GM12878 (cell line): ENCODE measurements at regions not wholly inside any gene's neighbourhood (a gene's known extent, or its start where the extent isn't known, plus 50 kb on each side); places are given as distances from the start of the nearest gene placed in this dataset.

Experiments used
- ATAC-seq: fragments of 200-7000 bp; cut with Tn5 transposase; 3 replicates; pipeline ENCODE4 v1.9.1; 2020; ENCODE audit warnings: mild to moderate bottlenecking, moderate library complexity
- BruUV-seq: library from RNA; stranded (reverse); fragments of 400-500 nt; replicated peaks from 2 replicates; lab custom pipeline; 2021; lab: Mats Ljungman, UMichigan
- CTCF ChIA-PET: fragments of 300-600 bp; sonication (Branson Sonifier 250); formaldehyde crosslinking; extraction: SDS; loops from one replicate; lab custom pipeline; 2021; ENCODE audit warnings: inconsistent platforms; lab: Yijun Ruan, JAX
- POLR2A ChIA-PET: fragments of 350-600 bp; formaldehyde crosslinking; extraction: SDS; loops from one replicate; lab custom pipeline; 2021; ENCODE audit warnings: inconsistent platforms; lab: Charles Lee
- RAD21 ChIA-PET: fragments of 300-600 bp; sonication (Branson Sonifier 250); formaldehyde crosslinking; loops from one replicate; lab custom pipeline; 2023; ENCODE audit warnings: antibody characterized with exemption; ENCODE audit not compliant: unreplicated experiment; lab: Charles Lee
- SMC1A ChIA-PET: fragments of 300-600 bp; sonication (Branson Sonifier 250); formaldehyde crosslinking; loops from one replicate; lab custom pipeline; 2023; ENCODE audit not compliant: unreplicated experiment, uncharacterized antibody; lab: Charles Lee
- DNase-seq: peaks from one replicate; pipeline ENCODE4 v3.0.0-alpha.2; 2011; ENCODE audit warnings: low read depth, low spot score
- FAIRE-seq: peaks from 3 replicates; lab custom pipeline; 2011; peaks lifted over from hg19 to GRCh38; lab: Jason Lieb, UNC
- H2AFZ ChIP-seq: 2 replicates; pipeline ENCODE4 v1.6.0; 2011; ENCODE audit warnings: low read depth, low read length, control low read depth; ENCODE audit not compliant: control insufficient read depth
- H3K27ac ChIP-seq: 2 replicates; pipeline ENCODE4 v1.5.1; 2011; ENCODE audit warnings: control low read depth; ENCODE audit not compliant: control insufficient read depth, insufficient read depth
- H3K27me3 ChIP-seq, 2 experiments: replicated peaks in 1 of 2; 2 replicates each; pipeline versions ENCODE4 v1.6.0 to v1.6.1; 2011; ENCODE audit warnings: low read length in 1 of 2; ENCODE audit not compliant: control insufficient read depth in 2 of 2, insufficient read depth in 2 of 2
- H3K36me3 ChIP-seq, 2 experiments: 2 replicates each; pipeline ENCODE4 v1.5.1; 2011; ENCODE audit warnings: low read length in 1 of 2; ENCODE audit not compliant: control insufficient read depth in 2 of 2, insufficient read depth in 2 of 2
- H3K4me1 ChIP-seq: 2 replicates; pipeline ENCODE4 v1.6.1; 2011; ENCODE audit warnings: mild to moderate bottlenecking, low read length, moderate library complexity, mixed read lengths; ENCODE audit not compliant: control insufficient read depth, insufficient read depth
- H3K4me2 ChIP-seq: 2 replicates; pipeline ENCODE4 v1.6.0; 2011; ENCODE audit warnings: control low read depth; ENCODE audit not compliant: control insufficient read depth, insufficient read depth
- H3K4me3 ChIP-seq: fragments of 200-600 bp; sonication (generic); 2 replicates; pipeline ENCODE4 v1.5.1; 2016
- H3K79me2 ChIP-seq: 2 replicates; pipeline ENCODE4 v1.6.0; 2011; ENCODE audit warnings: low read length; ENCODE audit not compliant: control insufficient read depth, insufficient read depth
- H3K9ac ChIP-seq: 2 replicates; pipeline ENCODE4 v1.8.0; 2011; ENCODE audit warnings: low read length, control low read depth, mixed read lengths; ENCODE audit not compliant: control insufficient read depth, insufficient read depth
- H3K9me3 ChIP-seq: replicated peaks from 3 replicates; pipeline ENCODE4 v1.5.1; 2011; ENCODE audit warnings: mild to moderate bottlenecking, low read length; ENCODE audit not compliant: control insufficient read depth, insufficient read depth
- H4K20me1 ChIP-seq: 2 replicates; pipeline ENCODE4 v1.6.0; 2011; ENCODE audit not compliant: control insufficient read depth, insufficient read depth
- BCL3 ChIP-seq: IDR thresholded peaks from 2 replicates; pipeline ENCODE4 v1.6.1; 2011; ENCODE audit warnings: borderline replicate concordance, low read depth, mild to moderate bottlenecking, moderate library complexity, low read length; ENCODE audit not compliant: insufficient read depth, poor library complexity, severe bottlenecking
- BRCA1 ChIP-seq: IDR thresholded peaks from 2 replicates; pipeline ENCODE4 v1.6.1; 2011; ENCODE audit warnings: low read depth, low read length, improper control_type of control experiment
- CBFB ChIP-seq: IDR thresholded peaks from 2 replicates; pipeline ENCODE4 v1.6.1; 2016; ENCODE audit warnings: antibody characterized with exemption, low read depth
- EP300 ChIP-seq, 2 experiments: fragments of 150-350 bp in 1 of 2; IDR thresholded peaks; 2 replicates each; pipeline ENCODE4 v1.6.1; 2011 to 2012; ENCODE audit warnings: low read depth in 2 of 2, low read length in 2 of 2, borderline replicate concordance in 1 of 2, improper control_type of control experiment in 1 of 2, inconsistent platforms in 1 of 2; ENCODE audit not compliant: control insufficient read depth in 1 of 2
- FOXK2 ChIP-seq: fragments of 450-650 bp; IDR thresholded peaks from 2 replicates; pipeline ENCODE4 v1.6.1; 2017; ENCODE audit warnings: mild to moderate bottlenecking, moderate library complexity
- HDAC6 ChIP-seq: fragments of 200-600 bp; sonication (generic); IDR thresholded peaks from one replicate; pipeline ENCODE4 v1.8.0; 2017; ENCODE audit warnings: antibody characterized with exemption; ENCODE audit not compliant: unreplicated experiment
- MTA3 ChIP-seq: IDR thresholded peaks from 2 replicates; pipeline ENCODE4 v1.6.1; 2012; ENCODE audit warnings: low read length, inconsistent platforms, borderline replicate concordance
- SREBF1 ChIP-seq: IDR thresholded peaks from 2 replicates; pipeline ENCODE4 v1.6.1; 2012; ENCODE audit warnings: mild to moderate bottlenecking, low read length
- ZBED1 ChIP-seq: IDR thresholded peaks from 2 replicates; pipeline ENCODE4 v1.6.1; 2016; ENCODE audit warnings: borderline replicate concordance
- ZNF217 ChIP-seq: fragments of 450-650 bp; IDR thresholded peaks from 2 replicates; pipeline ENCODE4 v1.6.1; 2017; ENCODE audit warnings: antibody characterized with exemption, mild to moderate bottlenecking
- WGBS: methylation state at CpG from one replicate; pipeline ENCODE4 v1.1.6; 2016; ENCODE audit warnings: low lambda C conversion rate; ENCODE audit not compliant: insufficient replicate concordance, insufficient coverage; ENCODE audit errors: missing lambda C conversion rate; 5-methylcytosine and 5-hydroxymethylcytosine counted together
- in situ Hi-C: fragments of 300-500 bp; cut with MboI; formaldehyde crosslinking; loops from 9 replicates; pipeline ENCODE4 v1.14.3; 2018; ENCODE audit warnings: mixed read lengths
- intact Hi-C: fragments of 100-400 bp; cut with micrococcal nuclease; formaldehyde crosslinking; loops from one replicate; pipeline ENCODE4 v1.14.2; 2022; ENCODE audit not compliant: unreplicated experiment

DNA sequence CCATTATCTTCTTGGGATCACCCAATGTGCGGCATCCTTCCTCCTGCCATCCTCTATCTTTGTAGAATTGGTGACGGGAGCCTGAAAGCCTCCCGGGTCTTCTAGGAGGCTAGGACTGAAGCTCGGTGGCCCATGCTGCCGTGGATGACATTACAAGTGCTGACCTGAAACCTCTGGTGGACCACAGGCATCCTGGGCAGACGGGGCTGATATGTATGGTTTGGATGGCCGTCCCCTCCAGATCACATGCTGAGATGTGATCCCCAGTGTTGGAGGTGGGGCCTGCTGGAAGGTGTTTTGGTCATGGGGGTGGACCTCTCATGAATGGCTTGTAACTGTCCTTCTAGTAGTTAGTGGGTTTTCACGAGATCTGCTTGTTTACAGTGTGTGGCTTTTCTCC, 1525.8 kb downstream of the BRD1 start:
- no peaks in the 10 kb centered on the region; the same call in 2 of the 3 replicates for H3K9me3 ChIP-seq
- no peak overlapping the region for H3K27ac ChIP-seq
- 6% methylated on average over 8 of the region's 8 CpGs for WGBS
- no peak overlapping the region for H3K4me3 ChIP-seq
- ChIA-PET POLR2A (no interaction called here), SMC1A (no interaction called here), CTCF (interaction anchor here (0.7 kb wide), 1 partner anchor 10 kb away, joined by 3 read pairs; no protein-coding TSS in a partner anchor)
- DNase-seq (no peak), ATAC-seq (no peak), FAIRE-seq (no peak)
- H4K20me1 ChIP-seq: no peaks in the 10 kb centered on the region
- in situ Hi-C loops: no loop called here
- no peaks in the 10 kb centered on the region for H3K36me3 ChIP-seq
- H3K9ac ChIP-seq: no peak overlapping the region
- no peaks in the 10 kb centered on the region for H3K79me2 ChIP-seq
- no peaks in the 10 kb centered on the region for H3K27me3 ChIP-seq
- no TSS peak for BruUV-seq
- TF ChIP-seq EP300 (IDR thresholded peaks at IDR 0.05; ENCODE audit: borderline replicate concordance in 1 of 2, control insufficient read depth in 1 of 2, low read depth in 2 of 2, low read length in 2 of 2) (no peak), ZBED1 (no peak), MTA3 (no peak), HDAC6 (no peak), BCL3 (no peak), CBFB (no peak), ZNF217 (no peak), SREBF1 (no peak), FOXK2 (no peak), BRCA1 (no peak)
- TF ChIP-seq, all 136 proteins: peak for 0
- Histone ChIP-seq H2AFZ (no peak overlapping the region), H3K4me1 (no peaks in the 10 kb centered on the region), H3K4me2 (no peak overlapping the region)
- RAD21 ChIA-PET: no interaction called here
- intact Hi-C loops: no loop called here
